ENCODE measurements at regions not wholly inside any gene's neighbourhood (a gene's known extent, or its start where the extent isn't known, plus 50 kb on each side); places are given as distances from the start of the nearest gene placed in this dataset.

- DNase-seq = no peak
Measured at GRCh38 chr2:43031471-43032212, 194.8 kb downstream of the ZFP36L2 start.

GRCh38 chr2:43030551-43031307 is 195.7 kb downstream of the ZFP36L2 start:
- no peak for DNase-seq

DNA sequence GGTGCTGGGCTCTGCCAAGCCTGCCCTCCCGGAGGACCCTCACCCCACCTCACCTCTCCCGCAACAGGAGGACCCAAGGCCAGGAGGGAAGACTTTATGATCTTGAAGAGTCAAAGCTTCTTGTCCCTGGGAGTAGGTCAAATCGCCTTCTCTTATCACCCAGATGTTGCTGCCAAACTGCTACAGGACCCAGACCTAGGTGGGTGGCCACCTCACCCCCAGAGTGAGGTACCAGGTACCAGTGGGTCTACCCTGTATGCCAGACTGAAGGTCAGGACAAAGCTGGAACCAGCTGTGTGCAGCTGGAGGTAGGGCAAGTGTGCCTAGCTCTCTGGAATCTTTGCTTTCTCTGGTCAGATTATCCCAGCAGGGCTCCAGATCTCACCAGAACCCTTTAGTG is 197.2 kb downstream of the ZFP36L2 start:
- DNase-seq = no peak

DNA sequence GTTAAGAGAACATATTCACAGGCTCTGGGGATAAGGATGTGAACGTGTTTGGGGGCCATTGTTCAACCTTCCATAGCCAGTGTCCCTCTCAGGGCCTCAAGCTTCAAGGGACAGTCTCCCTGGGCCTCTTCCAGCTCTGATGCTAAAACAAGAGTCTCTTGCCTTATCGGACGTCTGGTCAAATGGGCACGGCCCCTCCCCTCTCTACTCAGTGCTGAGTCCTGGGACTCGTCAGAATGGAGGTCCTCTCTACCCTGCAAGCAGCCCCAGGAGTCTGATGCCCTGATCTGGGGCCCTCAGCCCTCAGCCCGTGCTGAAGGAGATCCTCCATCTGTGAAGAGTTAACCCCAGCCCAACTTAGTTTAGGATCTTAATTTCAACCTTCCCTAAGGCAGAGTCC is 198.2 kb downstream of the ZFP36L2 start:
- DNase-seq = no peak

- no peak for DNase-seq
Measured at GRCh38 chr2:43027097-43027873, 199.1 kb downstream of the ZFP36L2 start.

DNA sequence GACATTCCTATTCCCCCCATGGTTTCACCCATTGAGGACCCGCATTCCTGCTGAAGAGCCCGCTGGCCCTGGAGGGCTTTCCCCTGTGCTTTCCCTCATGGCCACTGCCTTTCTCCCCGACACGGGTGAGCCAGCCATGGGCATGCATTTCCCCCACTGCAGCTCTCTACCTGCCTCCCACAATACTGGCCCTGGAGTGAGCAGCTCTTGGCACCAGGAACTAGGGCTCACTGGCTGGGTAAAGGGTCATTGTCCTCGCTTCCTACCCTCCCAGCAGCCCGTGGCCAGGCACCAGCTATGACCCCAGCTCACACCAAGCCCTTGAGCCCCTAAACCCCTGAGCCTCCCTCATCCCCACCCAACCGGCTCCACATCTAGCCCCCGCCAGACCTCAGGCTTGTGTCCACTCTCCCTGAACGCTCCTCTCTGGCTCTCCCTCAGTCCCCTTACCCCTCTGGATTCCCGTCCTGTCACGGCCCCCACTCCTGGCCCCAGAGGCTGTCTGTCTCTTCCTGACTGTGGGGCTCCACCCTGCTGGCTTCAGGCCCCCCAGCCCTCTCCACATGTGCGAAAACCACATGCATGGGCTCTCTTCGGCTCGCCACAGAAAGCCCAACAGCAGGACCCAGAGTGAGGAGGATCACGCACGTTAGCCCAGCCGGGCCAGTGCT is 199.8 kb downstream of the ZFP36L2 start:
- DNase-seq = no peak

DNA sequence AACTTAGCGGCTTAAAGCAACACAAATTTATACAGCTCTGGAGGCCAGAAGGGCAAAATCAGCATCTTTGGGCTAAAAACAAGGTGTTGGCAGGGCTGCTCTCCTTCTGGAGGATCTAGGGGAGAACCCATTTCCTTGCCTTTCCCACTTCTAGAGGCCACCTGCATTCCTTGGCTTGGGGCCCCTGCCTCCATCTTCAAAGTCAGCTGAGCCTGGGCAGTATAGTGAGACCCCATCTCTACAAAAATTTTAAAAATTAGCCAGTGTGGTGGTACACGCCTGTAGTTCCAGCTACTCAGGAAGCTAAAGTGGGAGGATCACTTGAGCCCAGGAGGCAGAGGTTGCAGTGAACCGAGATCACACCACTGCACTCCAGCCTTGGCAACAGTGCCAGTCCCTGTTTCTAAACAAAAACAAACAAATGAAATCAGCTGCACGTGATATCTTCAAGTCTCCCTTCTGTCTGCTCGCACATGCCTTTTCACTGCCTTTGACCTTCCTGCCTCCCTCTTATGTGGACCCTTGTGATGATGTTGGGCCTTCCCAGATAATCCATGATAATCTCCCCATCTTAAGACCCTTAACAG is 200.6 kb downstream of the ZFP36L2 start:
- DNase-seq = no peak

GRCh38 chr2:43024515-43025011 is 201.8 kb downstream of the ZFP36L2 start:
- DNase-seq = peak; percentile 57

DNA sequence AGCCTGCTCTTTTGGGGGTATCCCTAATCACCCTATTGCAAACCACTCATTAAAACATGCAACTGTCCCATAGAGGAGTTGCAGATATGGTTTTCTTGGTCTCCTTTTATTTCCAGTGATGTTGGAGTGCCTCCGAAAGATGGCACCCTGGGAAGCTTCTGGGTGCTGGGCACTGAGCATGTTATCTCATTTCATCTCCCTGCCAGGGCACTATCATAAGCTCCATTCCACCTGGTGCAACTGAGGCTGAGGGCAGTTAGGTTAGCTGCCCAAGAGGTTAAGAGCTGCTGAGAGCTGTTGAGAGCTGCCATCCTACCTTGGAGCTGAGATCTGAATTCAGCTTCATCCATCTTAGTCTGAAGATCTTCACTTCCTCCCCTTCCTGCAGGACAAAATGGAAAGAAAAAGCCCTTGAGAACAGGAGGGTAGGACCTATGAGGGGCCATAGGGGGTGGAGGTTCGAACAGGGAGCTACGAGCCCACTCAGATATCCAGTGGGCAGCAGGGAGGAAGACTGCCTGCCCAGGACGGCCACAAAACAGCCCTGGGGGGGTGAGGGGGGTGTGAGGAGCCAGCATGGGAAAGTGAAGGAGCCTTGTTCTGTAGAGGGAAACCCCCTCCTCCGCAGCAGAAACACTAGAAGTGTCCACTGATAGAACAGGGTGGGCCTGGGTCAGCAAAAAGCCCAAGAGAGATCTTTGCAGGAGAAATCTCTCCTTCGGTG is 202.5 kb downstream of the ZFP36L2 start:
- no peak for DNase-seq

DNA sequence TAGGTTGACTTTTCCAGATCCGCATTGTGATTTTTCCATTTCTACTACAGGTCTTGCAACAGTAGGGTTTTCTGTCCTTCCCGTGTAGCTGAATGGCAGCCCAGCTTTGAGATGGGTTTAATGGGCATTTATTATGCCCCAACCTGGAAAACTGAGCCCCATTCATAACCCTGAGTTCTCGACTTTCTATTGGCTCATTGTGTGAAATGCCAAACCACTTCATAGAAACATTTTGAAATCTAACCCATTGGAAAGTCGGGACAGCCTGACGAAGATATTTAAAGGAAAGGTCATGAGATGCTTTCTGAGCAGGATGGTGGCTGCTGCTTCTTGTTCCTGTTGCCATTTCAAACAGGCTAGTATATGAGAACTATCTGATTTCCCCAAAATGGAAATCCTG is 203.5 kb downstream of the ZFP36L2 start:
- DNase-seq = no peak

DNA sequence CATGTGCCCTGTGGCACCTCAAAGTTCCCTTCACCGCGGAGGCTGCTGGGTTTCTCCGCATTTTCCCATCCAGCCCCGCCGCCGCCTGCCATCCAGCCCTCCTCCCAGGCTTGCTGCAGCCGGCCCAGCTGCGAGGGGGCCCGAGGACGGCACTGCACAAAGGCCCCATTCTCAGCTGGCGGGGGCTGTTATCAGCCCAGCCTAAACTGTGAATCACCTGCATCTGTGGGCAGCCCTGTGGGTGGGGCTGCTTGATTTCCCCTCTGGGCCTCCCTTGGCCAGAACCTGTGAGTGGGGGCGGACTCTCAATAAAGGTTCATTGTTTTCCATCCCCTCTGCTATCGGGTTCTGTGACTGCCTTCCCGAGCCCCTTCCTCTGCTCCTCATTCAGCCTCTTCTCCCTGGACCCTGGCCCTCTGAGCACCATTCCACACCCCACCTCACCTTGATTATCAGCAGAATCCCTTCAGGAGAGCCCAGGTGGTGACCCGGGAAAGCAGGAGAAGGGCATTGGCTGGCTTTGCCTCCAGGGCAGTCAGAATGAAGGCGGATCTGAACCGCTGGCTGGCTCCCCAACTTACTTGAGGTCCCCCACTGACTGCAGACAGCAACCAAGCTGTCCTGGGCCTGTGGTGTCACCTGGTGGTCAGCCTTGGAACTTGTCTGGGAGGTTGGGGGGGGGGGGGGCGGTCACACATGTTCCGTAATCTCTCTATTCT is 204.5 kb downstream of the ZFP36L2 start:
- DNase-seq = peak; percentile 23

DNA sequence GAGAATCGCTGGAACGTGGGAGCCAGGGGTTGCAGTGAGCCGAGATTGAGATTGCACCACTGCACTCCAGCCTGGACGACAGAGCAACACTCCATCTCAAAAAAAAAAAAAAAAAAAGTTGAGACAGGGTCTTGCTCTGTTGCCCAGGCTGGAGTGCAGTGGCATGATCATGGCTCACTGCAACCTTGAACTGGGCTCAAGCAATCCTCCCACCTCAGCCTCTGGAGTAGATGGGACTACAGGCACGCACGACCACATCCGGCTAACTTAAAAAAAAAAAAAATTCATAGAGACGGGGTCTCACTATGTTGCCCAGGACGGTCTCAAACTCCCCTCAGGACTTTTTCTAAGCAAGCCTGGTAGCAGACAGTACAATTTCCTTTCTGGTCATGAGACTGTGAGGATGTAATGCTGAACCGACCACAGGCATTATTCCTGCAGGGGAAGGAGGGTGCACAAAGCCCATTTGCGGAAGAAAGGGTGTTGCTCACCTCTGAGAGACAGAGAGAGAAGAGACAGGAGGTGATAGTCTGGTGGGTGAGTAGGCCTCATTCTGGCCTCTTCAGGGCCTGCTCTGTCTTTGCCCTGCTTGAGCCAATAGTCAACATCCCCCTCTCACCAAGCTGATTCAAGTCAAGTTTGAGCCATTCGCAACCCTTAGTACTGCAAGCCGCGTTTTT is 205.3 kb downstream of the ZFP36L2 start:
- no peak for DNase-seq

DNA sequence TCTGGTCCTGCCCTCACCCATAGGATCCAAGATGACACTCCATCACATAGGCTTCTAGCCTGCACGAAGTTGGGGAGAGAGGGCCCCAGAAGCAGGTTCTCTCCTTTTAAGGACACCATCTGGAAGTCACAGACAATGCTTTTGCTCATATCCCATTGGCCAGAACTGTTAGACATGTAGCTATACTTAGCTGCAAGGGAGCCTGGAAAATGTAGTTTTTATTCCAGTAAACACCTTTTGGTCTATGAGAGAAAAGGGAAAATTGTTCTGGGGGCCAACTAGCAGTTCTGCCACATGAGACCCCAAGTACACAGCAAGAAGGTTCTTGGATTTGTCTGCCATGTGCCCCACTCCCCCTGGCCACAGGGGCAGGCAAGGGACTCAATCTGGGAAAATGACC is 206.1 kb downstream of the ZFP36L2 start:
- DNase-seq = no peak

DNA sequence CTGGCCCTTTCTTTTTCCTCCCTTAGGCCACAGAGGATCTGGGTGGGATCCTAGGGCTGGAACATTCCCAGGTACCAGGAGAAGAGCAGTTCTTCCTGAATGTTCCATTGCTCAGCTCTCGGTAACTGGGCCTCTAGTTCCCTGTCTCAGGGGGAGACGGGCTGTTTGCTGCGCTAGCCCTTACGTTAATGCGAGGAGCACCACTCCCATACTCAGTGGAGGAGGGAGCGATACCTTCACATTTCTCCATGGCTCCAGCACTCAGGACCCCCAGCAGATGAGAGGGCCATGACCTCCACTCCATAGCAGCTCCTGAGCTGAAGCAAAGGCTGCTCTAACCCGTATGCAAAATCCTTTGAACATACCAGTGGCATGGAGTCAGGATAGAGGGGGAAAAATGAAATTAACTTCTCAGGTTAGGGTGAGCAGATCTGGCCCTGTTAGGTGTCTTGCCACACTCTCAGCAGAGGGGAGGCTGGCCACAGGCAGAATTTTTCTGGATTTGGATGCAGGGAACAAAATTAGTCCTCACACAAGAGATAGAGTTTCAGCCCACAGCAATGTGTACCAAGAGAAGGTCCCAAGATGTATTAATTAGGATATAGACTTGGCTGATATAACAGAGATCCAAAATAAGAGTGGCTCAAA is 206.7 kb downstream of the ZFP36L2 start:
- DNase-seq = no peak

DNA sequence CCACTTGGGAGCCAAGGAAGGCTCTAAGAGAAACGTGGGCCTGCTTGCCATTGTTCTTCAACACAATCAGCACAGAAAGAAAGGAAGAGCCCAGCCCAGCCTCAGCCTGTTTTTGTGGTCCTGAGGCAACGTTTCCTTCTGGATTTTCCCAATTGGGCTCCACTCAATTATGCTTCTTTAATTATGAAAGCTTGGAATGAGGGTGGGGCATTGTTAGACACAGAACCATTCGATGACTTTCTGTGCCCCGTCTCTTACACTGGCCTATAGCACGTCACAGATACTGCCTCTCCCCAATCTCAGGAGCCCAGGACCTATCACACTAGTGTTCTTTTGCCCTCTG is 207.4 kb downstream of the ZFP36L2 start:
- no peak for DNase-seq

GRCh38 chr2:43018179-43019024 is 208.0 kb downstream of the ZFP36L2 start:
- no peak for DNase-seq

- DNase-seq = no peak
Measured at GRCh38 chr2:43013821-43014345, 212.5 kb downstream of the ZFP36L2 start.

GRCh38 chr2:43012966-43013365 is 213.4 kb downstream of the ZFP36L2 start:
- DNase-seq = no peak

- no peak for DNase-seq
Measured at GRCh38 chr2:43011158-43011491, 215.3 kb downstream of the ZFP36L2 start.
